HG03432 (cell line): ENCODE measurements at regions not wholly inside any gene's neighbourhood (a gene's known extent, or its start where the extent isn't known, plus 50 kb on each side); places are given as distances from the start of the nearest gene placed in this dataset.

Experiments
- ATAC-seq: cut with Tn5 transposase; IDR thresholded peaks from one replicate; pipeline ENCODE4 v1.9.1; 2021; ENCODE audit warnings: mild to moderate bottlenecking, moderate library complexity; ENCODE audit not compliant: unreplicated experiment

- no peak for ATAC-seq
Measured at GRCh38 chr7:41536873-41537665, 165.8 kb downstream of the INHBA start.

- no peak for ATAC-seq
Measured at GRCh38 chr7:41536122-41536872, 166.6 kb downstream of the INHBA start.

- ATAC-seq = no peak
Measured at GRCh38 chr7:41529831-41530230, 173.1 kb downstream of the INHBA start.

GRCh38 chr7:41524876-41525275 lies 178.0 kb downstream of the INHBA start:
- no peak for ATAC-seq

DNA sequence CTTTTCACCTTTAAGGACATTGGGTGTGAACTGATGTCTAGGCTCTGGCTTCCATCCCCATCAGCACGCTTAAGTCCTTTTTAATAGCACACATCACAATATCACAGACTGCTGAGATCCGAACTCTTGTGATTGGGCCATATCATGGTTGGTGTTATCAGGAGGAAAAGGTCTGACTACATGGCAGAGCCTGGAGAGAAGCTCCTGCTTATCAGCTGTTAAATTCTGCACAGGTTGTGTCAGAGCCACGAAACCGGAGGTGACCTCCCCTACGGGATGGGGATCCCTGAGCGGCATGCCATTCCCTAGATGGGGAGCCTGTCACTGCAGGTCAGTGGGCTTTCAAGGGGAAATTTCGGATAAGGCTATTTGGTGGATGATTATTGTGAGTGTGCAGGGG lies 182.4 kb downstream of the INHBA start:
- ATAC-seq = no peak

- no peak for ATAC-seq
Measured at GRCh38 chr7:41517771-41518170, 185.1 kb downstream of the INHBA start.

GRCh38 chr7:41508755-41509154 lies 194.1 kb downstream of the INHBA start:
- no peak for ATAC-seq

GRCh38 chr7:41507686-41508268 lies 195.1 kb downstream of the INHBA start:
- ATAC-seq = no peak

GRCh38 chr7:41504214-41504980 lies 198.5 kb downstream of the INHBA start:
- ATAC-seq = no peak

DNA sequence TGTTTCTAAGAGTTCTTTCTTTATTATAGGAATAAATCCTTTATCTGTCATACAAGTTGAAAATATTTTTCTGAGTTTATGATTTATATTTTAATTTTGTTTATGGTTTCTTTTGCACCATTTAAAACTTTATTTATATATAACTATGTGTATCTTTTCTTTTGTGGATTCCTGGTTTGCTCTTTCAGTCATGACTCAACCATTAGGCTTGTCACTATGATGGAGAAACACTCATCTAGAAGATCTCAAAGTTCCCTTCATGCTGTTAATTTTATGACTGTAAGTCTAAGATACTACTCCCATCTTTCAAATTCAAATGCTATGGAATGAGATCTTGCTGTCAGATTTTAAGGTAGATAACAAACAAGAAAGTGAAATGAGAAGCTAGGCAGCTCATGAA lies 199.5 kb downstream of the INHBA start:
- ATAC-seq = no peak

GRCh38 chr7:41501466-41501865 lies 201.4 kb downstream of the INHBA start:
- no peak for ATAC-seq

- ATAC-seq = no peak
Measured at GRCh38 chr7:41501006-41501405, 201.9 kb downstream of the INHBA start.

DNA sequence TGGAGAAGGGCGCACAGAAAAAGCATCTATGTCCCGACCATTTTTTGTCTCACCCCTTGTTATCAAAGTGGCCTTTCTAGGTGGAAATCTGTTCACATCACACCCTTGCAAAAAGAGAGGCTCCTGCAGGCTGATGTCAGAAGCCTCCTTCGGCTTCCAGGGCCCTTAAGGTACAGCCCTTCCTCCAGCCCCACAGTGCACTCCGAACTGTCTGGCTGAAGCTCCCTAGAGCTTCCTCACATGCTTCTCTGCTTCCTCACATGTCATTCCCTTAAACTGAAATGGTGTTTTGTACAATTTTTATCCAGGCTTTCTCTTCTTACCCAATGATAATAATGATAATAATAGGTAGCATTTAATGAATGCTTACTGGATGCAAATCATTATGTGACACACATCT lies 210.3 kb downstream of the INHBA start:
- ATAC-seq = no peak

GRCh38 chr7:41491883-41492471 lies 210.9 kb downstream of the INHBA start:
- ATAC-seq = no peak

- ATAC-seq = no peak
Measured at GRCh38 chr7:41491308-41491707, 211.6 kb downstream of the INHBA start.

GRCh38 chr7:41489885-41490284 lies 213.0 kb downstream of the INHBA start:
- no peak for ATAC-seq

DNA sequence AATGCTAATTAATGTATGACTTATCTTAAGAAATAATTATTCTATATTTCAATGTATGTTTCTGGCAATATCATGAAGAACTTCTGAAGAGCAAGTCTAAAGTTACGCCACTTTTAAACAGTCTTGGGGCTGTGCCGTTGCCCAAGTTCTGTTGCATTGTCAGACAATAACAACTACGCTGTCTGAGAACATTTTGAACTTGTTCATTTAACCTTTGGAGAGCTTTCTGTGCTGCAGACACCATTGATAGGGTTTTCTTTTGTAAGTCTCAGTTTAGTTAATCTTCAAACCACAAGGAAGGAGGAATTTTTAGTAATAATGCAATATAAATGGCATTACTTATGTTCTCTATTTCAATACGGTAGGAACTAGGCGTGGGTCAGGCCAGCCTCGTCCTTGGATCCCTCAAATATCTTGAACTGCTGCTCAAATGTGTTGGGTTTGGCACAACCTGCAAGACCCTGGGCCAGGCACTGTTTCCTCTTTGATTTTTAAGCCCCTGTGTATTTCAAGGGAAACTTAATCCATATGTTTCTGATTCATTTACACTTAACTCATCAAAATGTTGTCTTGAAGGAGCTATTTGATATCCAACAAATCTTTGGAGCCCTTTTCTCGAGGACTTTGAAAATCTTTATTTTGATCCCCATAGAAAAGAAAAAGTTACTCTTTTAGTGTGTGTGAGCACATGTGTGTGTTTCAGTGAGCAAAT lies 215.5 kb downstream of the INHBA start:
- ATAC-seq = no peak

DNA sequence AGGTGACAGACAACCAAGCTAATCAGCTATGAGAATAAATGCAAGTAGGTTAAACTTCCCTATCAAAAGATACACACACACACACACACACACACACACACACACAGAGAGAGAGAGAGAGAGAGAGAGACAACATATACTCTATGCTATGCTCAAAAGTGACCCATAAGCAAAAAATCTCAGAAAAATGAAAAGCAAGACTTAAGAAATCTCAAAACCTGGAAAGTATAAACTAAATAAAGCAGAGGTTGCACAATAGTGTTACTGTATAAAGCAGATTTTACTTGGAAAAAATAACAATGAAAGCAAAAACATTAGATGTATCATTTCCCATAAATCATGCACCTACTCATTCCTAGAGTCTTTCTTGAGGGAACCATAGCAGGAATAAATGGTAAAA lies 221.5 kb downstream of the INHBA start:
- ATAC-seq = no peak

DNA sequence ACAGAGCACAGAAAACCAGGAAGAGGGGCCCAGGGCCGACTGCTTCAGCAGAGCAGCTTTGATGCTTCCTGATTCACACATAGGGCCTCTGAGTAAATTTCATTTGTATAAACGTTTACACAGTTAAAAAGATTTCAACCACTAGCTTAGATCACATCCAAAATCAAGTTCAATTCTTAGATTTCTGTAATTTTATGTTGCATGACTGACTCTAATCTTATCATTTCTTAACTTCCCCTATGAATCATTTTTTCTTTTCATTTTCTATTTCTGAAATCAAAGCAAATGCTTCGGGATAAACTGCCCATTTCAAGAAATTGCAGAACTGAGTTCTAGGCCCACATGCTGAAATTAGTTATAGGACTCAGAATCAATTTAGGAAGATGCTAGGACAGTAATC lies 224.7 kb downstream of the INHBA start:
- ATAC-seq = no peak

DNA sequence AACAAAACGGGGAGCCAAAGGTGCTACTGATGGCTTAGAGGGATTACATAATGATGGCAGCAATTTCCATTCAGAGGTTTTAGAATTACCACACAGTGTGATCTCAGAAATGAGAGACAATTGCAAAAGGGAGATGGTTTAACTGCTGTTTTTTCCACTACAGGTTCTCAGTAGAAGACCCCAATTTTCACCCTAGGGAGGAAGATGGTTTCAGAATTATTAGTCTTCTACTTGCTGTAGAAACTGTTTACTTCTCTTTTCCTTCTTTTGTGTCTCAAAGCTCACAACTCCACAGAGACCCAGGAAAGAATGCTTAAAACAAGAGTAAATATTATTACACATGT lies 226.5 kb downstream of the INHBA start:
- no peak for ATAC-seq
